GM23248 (cell line): ENCODE measurements at regions not wholly inside any gene's neighbourhood (a gene's known extent, or its start where the extent isn't known, plus 50 kb on each side); places are given as distances from the start of the nearest gene placed in this dataset.

Source experiments
- EZH2 ChIP-seq: fragments of 200-600 bp; sonication (generic); IDR thresholded peaks from 2 replicates; pipeline ENCODE4 v1.6.1; 2018; ENCODE audit warnings: antibody characterized with exemption, mild to moderate bottlenecking; ENCODE audit not compliant: insufficient read depth, poor library complexity, severe bottlenecking
- EZH2phosphoT487 ChIP-seq: fragments of 200-600 bp; sonication (generic); IDR thresholded peaks from 2 replicates; pipeline ENCODE4 v1.6.1; 2018; ENCODE audit warnings: antibody characterized with exemption, moderate library complexity, mild to moderate bottlenecking, low read depth; ENCODE audit not compliant: insufficient read depth

- no peak for TF ChIP-seq EZH2phosphoT487
- no peak for TF ChIP-seq EZH2
Measured at GRCh38 chr2:176595986-176596385, 326.7 kb downstream of the MTX2 start.
